Superior temporal gyrus (tissue), 1 donor: ENCODE measurements at regions not wholly inside any gene's neighbourhood (a gene's known extent, or its start where the extent isn't known, plus 50 kb on each side); places are given as distances from the start of the nearest gene placed in this dataset.

Experiments
- DNase-seq: peaks from one replicate; pipeline ENCODE4 v3.0.0-alpha.2; 2016; ENCODE audit errors: extremely low spot score

DNA sequence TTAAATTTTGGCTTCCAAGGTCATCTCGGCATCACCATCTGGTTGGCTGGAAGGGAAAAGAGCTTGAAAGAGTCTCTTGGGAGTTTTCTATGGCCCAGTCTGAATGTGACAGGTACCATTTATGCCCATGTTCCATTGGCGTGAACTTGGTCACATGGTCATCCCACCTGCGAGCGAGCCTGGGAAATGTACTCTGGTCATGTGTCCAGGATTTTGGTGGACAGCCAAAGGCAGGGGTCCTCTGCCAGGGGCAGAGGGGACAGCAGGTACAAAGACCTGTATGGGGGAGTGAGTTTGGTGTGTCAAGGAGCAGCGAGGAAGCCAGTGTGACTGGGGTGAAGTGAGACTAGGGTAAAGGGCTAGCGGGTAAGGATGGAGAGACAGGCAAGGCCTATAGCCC, 112.6 kb downstream of the CDC5L start:
- no peak for DNase-seq

DNA sequence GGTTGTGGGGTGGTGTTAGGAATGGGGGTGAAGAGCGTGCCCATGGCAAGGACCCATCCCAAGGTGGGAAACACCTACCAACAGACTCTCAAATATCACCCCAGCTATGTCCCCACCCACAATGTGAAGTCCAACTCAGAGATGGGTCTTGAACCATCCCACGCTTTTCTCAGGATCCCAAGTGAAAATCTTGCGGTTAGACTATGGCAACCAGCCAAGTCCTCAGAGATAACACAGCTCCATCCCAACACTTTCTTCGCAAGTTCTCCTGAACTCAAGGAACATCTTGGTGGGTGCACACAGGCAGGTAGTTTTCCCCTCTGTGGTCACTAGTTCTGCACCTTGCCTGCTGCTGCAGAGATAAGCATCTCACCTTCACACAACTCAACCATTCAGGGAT, 116.0 kb downstream of the CDC5L start:
- DNase-seq, result no peak

DNA sequence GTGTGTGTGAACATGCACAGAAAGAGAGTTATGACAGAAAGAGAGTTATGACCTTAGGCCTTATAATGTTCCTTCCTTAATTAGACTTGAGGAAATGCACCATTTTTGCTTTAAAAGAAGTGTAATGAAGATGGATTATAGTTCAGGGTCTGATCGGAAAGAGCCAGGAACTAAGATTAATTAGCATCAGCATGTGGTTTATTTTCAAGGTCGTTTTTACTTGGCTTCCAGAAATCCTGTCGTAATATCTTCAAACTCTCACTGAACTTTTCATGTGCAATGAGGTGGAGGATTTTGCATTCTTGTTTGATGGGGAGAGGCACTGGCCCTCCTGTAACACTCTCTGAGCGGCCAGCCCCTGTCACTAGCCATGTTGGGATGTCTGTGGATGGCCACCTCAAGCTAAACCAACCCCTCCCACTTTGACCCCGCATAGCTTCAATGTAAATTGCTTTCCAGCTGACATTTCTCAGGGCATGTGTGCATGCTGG, 116.8 kb downstream of the CDC5L start:
- no peak for DNase-seq

DNA sequence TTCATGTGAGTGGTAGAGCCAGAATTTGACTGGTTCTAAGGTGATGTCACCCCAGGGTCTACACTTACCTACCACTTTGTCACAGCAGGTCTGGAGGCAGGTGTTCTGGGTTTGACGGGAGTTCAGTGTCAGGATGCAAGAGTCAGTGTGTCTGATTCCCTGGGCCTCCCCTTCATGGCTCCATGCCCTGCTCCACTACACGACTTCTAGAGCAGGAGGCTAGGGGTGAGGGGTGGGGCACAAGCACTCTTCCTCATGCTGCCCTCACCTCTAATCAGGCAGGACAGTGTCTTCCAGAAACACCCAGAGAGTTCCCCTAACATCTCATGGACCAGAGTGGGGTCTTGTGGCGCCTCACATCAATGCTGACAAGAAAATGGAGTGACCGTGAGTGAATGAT, 118.2 kb downstream of the CDC5L start:
- DNase-seq, result no peak

DNA sequence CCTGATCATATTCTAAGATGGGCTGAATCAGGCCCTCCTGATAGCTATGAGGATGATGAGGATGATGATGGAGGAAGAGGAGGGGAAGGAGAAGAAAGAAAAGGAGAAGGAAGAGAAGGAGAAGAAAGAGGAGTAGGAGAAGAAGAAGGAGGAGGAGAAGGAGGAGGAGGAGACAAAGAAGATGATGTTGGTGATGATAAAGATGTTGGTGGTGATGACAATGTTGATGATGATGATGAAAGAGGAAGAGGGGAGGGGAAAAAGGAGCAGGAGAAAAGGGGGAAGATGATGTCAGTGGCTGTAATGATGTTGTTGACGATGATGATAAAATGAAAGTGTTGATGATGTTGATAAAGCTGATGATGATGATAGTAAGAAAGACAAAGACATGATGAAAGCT, 119.5 kb downstream of the CDC5L start:
- no peak for DNase-seq

DNA sequence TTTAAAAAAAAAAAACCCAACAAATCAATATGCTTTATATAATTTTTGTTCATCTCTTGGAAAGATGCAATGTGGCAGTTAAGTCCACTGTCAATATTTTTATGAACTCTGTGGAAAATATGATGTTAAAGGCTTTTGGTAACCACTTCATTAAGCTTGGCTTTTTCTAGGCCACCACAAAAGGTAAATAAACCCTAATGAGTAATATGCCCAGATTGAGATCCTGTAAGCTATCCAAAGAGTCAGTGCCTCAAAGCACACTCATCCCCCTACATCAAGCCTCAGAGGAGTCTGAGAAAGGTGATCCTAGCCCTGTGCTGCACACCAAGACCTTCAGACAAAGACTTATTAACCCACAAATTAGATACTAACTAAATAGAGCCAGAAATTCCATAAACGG, 121.1 kb downstream of the CDC5L start:
- DNase-seq, result no peak

DNA sequence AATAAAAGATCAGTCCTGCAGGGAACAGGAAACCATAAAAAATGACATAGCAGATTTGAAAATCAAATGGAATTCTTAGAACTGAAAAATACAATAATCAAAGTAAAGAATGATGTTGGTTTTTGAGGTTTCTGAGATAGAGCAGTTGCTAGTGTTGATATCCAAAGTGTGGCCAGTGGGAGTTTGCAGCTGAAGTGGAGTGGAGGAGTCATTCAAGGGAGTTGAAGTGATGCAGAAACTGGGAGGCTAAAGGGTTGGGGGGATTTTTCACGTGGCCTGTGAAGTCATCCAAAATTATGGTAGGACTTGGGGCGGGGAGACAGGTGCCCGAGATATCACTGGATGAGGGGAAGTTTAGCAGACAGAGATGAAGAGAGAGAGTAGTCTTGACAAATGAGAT, 123.6 kb downstream of the CDC5L start:
- DNase-seq, result no peak

DNA sequence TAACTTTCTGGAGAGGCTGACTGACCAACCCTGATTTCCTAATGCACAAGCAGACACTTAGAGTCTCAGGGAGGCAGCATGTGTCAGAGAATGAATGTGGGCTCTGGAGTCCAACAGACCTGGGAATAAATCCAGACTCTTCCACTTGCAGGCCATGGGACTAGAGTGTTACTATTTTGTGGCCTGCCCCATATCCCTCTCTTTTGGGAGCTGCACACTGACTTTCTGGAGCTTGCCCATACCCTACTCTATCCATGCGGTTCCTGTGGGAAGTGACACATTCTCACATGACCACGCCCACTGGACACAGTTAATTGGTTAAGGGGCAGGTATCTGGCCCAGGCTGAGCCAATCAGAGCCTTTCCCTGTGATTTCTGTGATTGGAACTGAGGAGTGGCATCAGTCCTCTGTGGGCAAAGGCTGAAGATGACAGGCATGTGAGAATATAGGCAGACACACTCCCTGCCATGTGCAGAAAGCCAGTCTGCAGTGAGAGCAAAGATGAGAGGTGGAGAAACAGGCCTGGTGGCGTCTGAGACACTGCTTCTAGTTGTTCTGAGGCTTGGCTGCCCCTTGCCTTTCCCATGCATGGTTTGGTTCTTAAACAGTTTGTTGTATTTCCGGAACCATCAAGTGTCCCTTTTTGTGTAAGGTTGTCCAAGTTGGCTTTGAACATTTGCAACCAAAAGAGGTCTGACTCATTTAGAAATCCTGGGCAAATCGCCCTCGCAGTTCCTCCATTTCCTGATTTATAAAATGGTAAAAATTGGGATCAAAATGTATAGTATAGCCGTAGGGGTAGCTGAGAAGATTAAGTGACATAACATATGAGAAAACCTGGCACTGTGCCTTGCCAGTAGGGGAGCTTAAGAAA, 125.6 kb downstream of the CDC5L start:
- peak; percentile 10 for DNase-seq

DNA sequence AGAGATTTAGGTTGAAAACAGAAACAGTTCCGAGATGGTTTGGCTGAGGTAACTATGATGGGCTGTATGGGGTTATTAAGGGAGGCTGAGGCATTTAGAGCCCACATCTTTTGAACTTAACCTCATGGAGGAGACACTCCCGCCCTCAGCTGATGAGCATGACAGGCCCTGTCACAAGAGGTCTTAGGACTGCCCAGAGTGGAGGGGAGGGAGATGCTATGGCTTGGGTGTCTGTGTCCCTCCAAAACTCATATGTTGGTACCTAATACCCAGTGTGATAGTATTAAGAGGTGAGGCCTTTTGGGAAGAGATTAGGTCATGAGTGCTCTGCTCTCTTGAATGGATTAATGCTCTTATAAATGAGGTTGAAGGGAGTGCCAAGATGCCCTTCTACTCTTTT, 126.6 kb downstream of the CDC5L start:
- DNase-seq, result no peak

DNA sequence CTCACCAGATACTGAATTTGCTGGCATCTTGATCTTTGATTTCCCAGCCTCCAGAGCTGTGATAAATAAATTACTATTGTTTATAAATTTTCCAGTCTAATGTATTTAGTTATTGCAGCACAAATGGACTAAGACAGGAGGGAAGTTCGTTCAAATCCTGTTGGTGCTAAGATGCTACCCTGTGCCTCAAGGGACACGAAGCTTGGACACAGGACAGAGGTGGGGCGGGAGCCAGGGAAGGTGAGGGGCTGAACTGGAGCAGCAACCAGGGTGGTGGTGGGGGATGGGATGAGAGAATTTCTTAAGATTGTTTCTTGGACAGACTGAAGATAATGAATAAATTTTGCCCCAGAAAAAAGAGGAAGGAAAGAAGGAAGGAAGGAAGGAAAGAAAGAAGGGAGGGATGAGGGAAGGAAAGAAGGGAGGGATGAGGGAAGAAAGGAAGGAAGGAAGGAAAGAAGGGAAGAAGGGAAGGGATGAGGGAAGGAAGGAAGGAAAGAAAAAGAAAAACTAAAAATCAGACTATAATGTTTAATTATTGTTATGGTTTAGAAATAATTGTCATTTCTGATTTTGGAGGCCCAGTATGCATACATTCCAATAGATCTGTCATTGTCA, 127.2 kb downstream of the CDC5L start:
- DNase-seq, result no peak

DNA sequence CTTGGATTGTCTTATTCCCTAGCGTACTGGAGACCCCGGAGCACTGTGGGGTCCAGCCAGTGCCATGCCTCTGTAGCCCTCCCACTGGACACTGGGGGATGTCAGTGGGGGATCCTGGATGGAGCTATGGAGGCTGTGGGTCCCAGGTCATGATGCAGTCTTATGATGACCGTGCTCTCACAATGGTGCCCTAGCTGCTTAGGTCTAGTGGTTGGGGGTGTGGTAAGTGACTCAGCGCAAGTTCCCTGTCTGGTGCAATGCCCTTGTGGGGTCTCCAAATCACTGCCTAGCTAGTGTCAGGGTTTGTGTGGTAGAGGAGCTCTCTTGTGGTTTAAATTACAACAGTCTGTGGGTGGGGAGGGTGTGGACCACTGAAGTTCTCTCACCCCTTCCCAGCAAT, 135.4 kb downstream of the CDC5L start:
- DNase-seq, result no peak

DNA sequence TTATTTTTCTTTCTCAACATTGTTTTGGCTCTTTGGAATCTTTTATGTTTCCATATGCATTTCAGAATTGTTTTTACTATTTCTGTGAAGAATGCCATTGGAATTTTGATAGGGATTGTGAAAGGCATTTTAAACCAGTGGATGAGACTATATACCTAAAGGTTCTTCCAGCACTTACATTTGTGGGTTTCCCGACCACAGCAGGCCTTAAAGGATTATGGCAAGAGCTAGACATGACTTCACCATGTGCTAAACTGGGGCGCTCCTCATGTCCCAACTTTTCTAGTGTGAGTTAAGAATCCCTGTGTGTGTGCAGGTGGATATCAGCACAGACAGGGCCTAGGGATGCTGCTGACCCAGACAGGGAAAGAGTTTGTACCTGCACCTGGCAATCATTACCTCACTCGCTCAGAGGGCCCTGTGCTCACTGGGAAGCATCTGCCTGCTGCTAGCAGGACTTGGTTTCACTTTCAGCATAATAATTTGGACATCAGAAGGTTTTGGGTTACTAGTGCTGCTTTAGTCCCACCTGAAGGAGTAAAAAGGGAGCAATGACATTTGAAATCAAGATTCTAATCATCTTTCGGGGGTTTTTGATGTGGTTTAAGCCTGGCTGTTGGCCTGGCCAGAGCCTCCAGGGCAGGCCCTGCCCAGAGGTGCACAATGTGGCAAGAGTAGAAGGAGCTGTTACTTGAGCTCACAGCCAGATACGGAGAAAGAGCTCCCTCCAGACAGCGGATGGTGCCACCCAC, 137.1 kb downstream of the CDC5L start:
- no peak for DNase-seq

DNA sequence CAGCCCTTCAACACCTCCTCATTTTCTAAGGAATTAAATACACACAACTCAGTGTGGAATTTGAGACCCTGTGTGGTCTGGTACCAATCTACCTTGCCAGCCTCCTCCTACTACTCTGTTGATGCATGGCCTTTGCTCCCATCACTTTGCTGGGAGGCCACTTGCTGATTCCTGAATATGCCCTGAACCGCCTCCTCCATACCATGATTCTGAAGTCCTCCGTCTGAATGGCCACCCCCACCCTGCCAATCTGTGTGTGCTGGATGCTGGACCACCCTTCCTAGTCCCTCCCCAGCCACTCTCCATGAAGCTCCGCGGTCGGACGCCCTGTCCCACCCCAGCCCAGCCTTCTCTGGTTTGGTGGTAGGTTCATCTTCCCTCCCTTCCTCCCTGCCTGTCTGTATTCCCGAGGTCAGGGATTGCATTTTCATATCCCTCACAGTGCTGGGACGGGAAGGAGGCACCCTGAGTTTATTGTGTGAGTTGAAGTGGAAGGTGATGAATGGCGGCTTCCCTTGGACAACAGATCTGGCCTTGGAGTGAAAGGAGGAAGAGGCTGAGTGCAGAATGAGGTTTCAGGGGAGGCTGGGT, 138.3 kb downstream of the CDC5L start:
- DNase-seq, result no peak

DNA sequence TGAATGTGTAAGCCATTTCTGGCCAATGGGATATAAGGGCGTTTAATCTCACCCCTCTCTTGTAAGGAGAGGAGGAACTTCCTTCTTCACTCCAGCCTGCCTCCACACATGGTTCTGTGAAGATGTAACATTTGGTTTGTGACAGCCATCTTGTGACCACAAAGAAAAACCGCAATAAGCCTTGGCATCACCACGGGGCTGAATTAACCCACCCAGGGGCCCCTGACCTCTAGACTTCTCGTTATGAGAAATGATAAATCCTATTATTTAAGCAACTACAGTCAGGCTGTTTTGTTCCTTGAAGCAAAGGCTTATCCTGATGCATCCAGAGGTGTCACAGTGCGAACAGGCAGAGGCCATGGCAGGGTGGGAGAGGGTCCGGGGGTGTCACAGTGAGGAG, 139.7 kb downstream of the CDC5L start:
- no peak for DNase-seq

DNA sequence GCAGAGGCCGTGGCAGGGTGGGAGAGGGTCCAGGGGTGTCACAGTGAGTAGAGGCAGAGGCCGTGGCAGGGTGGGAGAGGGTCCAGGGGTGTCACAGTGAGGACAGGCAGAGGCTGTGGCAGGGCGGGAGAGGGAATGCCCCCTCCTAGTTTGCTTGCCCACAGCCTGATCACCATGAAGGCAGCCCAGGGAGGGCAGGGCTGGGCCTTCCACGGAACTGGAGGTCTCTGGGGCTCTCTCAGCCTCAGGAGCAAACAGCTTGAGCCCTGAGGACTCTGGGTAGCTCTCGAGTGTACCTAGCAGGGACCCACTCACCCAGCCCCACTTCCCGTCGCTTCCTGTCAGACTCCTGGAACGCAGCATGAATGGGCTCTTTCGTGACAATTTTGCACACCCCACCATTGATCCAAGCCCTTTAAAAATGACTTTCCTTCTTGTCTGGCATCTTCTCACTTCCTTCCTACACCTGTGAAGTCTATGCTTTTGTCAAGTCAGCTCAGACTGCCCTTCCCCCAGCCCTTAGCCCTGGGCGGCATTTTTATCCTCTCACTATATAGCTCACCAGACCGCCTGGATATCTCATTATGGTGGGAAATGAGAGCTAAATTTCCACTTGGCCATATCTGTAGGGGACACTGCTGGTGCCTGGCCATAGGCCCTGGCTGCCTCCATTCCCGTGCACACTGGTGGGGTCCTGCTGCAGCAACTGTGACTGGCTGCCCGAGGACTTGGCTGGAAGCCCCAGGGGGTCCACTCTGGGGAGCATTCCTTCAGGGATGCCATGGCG, 140.3 kb downstream of the CDC5L start:
- DNase-seq, result no peak

DNA sequence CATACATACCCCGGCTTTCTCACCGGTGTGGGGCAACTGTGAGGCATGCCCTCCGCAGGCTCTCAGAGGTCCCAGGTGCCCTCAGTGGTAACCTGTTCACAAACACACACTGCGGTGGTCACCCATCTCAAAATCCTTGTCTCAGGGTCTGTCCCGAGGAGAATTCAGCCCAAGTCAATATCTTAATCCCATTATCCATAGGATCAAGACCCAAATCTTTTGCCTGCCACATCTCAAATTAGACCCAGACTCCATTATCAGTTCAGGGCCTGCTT, 140.8 kb downstream of the CDC5L start:
- no peak for DNase-seq

DNA sequence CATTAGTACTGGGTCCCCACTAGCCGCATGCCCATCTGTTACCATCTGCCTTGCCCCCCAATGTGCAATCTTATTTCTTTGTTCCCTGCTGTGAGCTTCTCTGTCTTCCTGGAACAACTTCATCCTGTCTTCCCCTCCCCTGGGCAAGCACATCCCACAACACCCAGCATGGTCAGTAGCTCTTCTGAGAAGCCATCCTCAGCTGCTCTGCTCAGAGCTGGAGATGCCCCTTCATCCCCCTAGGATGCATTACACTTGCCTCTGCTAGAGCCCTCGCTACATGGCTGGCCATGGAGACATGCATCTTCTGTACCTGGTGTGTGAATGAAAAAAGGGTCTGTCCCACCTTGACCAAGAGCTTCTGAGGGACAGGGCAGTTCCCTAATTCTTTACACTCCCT, 141.2 kb downstream of the CDC5L start:
- no peak for DNase-seq

DNA sequence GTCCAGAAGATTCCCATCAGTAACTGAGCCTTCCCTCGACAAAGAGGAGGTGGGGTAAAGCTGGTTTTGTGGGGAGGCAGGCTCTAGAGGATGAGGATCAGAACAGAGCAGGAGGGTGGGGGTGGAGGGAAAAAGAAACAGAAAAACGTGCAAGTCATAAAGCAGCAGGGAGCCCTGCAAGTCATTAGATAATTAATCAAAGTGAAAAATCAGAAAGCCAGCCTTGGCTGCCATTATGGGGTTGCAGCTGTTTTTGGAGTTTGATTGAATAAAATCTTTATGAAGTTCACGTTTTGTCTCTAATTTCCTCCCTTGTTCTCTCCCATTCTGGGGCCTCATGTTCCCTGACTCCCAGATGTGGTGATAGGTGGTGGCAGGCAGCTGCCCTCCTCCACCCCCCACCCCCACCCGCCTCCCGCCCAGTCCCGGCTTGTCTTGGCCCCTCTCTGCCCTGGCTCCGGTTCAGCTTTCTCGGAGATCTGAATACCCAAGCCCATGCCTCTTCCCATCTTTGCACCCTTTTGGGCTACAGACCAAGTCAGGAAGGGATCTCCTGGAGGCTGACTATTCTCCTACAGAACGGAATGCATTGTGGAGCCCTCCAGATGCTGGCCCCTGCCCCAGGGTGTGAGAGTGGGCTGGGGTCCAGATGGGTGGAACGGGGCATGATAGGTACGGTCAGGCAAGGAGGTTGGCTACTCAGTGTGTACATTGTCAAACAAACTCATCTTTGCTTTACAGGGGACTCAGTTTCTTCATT, 141.8 kb downstream of the CDC5L start:
- no peak for DNase-seq

DNA sequence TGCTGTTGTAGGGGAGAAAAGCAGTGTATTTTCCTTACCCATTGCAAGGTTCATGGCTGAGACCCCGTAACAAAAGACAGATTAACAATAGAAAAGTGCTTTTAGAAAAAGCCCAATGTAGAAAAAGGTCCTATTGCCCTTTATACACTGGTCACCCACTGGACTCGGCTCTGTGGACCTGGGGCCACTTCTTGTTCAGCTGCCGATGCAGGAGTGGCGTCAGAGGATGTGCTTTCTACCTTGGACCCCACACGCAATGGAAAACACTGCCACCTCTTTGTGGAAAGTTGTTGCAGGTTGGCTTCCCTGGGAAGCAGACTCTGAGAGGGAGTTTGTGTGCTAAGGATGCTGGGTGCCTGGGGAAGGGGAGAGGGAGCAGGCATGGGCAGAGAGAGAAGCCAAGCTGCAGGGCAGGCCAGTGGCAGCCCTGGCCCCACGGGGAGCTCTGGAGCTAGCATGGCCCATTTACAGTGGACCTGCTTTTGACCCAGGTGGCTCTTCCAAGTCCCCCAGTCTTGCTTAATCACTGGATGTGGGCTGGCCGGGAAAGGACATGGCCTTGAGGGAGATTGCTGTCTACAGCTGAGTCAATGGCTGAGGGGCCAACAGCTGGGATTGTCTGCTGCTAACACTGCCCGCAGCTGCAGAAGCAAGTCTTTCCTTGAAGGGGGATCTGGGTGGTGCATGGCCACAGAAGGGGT, 142.9 kb downstream of the CDC5L start:
- DNase-seq, result no peak

DNA sequence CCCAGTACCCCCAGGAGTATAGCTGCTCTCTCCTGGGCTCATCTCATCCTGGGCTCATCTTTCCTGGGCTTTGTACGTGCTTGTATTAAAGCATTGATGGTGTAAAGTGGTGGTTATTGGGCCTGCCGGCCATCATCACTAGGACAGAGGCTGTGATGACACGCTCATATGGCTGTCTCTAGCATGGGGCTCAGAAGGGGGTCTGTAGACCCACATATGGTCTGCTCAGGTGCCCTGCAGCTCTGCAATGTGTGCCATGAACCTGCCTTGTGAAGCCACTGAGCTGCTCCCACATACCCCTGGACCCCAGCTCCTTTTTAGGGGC, 143.4 kb downstream of the CDC5L start:
- no peak for DNase-seq
